HG03354 (cell line): ENCODE measurements at regions not wholly inside any gene's neighbourhood (a gene's known extent, or its start where the extent isn't known, plus 50 kb on each side); places are given as distances from the start of the nearest gene placed in this dataset.
"Not testable (repeated sequence)": the region's sequence is repeated elsewhere in the genome, so short reads cannot be mapped to it uniquely, and the experiment has no call there.

Experiments used
- ATAC-seq: cut with Tn5 transposase; IDR thresholded peaks from one replicate; pipeline ENCODE4 v1.9.1; 2021; ENCODE audit warnings: mild to moderate bottlenecking; ENCODE audit not compliant: unreplicated experiment, poor library complexity, severe bottlenecking

DNA sequence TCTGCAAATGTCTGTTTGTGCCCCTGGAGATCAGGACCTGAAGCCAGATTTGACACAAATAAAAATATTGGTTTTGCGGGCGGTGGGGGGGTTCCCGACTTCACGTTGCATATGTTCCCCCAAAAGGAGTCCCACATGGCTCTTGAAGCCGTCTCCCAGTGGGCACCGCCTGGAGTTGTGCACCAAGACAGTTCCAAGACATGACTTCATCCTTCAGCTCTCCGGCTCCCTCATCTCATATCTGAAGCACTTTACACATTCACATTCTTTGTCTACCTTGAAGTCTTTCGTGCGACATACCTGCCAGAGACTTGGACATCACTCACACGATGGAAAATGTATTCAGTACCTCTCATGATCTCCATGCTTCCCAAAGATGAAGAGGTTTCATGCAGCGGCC is 362.8 kb upstream of the FOXK1 start:
- ATAC-seq = no peak

DNA sequence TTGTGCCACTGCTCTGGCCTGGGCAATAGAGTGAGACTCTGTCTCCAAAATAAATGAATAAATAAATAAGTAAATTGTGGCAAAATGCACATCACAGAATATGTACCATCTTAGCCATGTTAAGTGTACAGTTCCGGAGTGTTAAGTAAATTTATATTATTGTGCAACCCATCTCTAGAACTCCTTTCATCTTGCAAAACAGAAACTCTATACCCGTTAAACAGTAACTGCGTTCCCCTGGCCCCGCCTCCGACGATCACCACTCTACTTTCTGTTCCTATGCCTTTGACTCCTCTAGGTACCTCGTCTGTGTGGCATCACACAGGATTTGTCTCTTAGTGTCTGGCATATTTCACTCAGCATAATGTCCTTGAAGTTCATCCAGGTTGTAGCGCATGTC is 356.4 kb upstream of the FOXK1 start:
- ATAC-seq = no peak

DNA sequence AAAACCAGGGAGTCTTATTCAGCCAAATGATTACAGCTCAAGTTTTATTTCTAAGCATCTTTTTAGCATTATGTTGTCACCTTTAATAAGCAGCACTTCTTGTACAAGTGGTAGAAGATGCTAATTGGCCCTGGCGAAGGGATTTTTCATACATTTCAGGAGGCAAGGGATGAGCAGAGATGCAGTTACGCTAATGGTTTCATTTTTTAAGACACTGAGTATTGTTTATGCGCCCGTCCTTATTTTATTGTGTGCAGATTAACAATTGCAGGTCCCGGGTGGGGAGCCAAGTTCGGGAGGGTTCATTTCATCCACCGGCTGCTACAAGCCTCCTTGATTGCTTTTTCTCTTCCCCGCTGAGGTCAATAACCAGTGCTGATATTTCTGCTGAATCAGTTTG is 350.4 kb upstream of the FOXK1 start:
- ATAC-seq = no peak

DNA sequence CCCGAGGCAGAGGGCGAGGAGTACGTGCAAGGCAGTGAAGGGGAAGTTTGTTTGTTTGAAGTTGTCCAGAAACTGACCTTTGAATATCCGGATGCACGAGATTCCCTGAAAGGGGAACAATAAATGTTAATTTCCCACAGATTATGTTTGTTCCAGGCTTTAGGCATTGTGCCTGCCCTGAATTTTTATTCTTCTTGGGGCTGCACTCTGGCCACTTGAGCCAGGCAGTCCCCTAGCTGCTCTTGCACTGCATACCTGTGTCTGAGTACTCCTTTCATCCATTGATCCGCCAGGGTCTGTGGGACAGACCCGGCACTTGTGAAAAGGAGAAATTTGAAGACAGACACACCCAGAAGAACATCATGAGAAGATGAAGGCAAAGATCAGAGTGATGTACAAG is 343.5 kb upstream of the FOXK1 start:
- no peak for ATAC-seq

DNA sequence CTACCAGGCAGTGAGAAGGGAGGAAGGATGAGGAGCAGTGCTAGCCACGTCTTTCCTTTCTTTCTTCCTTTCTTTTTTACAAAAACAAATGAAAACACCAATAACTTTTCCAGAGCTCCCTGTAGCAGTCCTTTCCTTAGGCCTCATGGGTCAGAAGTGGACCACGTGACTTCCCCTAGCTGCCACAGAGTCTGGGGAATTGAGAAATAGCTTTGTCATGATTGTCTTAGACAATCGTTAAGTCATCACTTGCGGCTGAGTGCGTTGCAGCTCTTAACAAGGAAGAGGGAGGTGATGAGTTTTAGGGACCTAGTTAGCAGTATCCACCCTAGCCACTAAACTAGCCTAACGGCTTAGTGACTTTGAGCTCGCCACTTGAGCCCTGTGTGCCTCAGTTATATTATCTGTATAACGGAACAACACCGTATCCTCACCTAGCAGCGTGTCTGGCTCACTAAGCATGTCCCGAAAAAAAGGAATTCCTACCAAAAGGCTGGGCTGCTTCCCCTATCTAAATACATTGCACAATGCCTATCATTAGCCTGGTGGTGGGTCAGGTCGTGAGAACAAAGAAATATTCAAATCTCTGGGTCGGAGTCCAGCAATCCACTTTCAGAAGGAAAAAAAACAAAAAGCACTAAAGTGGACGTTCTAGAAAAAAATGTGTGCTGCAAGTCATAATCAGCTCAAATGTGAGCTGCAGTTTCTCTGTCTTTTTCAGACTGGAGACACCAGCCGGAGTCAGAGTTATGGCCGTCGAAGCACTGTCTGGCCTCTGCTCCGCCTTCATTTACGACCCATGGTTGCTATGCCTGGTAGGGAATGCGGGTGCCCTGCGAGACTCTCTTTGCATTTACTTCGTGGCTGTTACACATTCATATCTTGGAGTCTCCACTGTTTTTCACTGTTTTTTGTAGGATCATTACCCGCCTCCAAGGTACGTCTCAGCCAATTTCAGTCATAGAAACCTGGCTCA is 338.5 kb upstream of the FOXK1 start:
- ATAC-seq = no peak

DNA sequence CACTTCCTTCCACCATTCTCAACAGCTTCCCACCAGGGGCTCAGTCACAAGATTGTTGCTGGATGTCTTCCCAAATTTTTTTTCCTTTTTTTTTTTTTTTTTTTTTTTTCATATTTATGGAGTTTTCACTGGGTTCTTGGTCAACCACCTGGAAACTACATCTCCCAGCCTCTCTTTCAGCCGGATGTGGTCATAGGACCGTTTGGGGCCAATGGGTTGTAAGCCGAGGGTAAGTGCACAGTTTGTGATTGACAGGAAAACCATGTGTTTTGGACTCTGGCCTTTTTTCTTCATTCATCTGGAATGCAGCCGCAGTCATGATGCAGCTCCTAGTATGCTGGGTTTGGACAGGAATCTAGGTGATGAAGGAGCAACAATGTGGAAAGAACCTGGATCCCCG is 337.1 kb upstream of the FOXK1 start:
- ATAC-seq = no peak

DNA sequence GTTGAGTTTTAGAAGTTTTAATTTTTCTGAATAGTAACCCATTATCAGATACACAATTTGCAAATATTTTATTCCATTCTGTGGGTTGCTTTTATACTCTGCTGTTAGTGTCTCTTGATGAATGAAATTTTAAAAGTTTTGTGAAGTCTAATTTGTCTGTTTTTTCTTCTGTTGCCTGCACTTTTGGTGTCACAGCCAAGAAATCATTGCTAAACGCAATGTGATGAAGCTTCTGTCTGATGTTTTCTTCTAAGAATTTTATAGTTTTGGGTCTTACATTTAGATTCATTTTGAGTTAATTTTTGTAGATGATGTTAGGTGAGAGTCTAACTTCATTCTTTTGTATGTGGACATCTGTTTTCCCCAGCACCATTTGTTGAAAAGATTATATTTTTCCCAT is 330.0 kb upstream of the FOXK1 start:
- no peak for ATAC-seq

DNA sequence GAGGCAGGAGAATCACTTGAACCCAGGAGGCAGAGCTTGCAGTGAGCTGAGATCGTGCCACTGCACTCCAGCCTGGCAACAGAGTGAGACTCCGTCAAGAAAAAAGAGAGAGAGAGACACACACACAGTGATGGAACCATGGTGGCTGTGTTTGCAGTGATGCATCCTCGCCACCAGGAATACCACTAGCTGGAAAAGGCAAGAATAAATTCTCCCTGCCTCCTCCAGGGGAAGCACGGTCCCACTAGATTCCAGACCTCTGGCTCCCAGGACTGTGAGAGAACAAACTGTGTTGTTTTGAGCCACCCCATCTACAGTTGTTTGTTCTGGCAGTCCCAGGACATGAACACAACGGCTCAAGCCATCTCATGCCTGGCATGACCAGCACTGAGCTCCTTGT is 320.3 kb upstream of the FOXK1 start:
- ATAC-seq = no peak

DNA sequence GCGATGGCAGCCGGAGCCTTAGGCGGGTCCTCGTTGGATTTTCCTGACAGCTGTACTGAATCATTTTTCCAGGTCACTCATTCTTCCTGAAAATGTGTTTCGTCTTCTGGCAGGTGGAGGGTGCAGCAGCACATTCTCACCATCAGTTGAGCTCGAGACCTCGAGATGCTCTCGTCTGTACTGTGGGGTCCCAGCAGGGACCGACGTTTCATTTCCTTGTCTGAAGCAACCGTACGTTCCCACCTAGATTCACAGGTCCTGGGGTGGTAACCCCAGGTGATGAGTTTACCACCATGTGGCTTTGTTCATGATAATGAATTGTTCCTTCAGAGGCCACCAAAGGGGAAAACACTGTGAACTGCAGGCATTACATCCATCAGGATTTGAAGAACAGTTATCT is 298.5 kb upstream of the FOXK1 start:
- ATAC-seq = no peak

DNA sequence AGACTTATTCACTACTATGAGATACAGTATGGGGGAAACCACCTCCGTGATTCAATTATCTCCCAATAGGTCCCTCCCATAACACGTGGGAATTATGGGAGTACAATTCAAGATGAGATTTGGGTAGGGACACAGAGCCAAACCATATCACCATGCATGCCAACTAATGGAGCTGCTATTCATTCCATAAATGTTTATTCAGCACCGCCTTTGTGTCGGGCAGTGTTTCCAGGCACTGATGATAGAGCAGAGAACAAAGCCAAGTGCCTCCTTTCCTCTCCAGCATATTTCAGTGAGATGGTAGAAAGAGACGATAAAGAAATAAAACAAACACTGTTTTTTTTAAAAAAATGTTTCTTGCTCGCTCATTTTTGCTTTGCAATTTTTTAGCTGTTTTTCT is 295.9 kb upstream of the FOXK1 start:
- ATAC-seq = no peak

DNA sequence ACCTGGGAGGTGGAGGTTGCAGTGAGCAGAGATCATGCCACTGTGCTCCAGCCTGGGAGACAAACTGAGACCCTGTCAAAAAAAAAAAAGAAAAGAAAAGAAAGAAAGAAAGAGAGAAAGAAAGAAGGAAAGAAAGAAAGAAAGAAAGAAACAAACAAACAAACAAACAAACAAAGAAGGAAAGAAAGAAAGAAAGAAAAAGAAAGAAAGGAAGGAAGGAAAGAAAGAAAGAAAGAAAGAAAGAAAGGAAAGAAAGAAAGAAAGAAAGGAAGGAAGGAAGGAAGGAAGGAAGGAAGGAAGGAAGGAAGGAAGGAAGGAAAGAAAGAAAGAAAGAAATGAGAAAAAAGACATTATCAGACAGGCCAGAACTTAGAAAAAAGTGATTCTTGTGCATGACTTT is 291.0 kb upstream of the FOXK1 start:
- not testable (repeated sequence) for ATAC-seq

DNA sequence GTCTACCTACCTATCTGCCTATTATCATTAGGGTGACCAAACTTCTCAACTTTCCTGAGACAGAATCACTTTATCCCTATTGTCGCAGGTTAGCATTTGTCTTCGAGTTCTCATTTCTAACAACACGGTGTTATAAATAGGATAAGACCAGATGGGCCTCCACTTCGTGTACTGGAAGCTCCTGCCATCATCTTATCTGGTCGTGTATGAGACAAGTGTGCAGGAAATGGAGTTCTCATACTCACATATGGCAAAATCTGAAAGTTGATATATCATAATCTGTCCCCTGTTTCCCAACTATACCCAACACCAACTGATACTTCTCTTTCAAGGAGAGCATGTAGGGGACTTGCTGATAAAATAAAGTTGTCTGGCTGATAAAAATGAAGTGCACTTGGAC is 287.4 kb upstream of the FOXK1 start:
- no peak for ATAC-seq

DNA sequence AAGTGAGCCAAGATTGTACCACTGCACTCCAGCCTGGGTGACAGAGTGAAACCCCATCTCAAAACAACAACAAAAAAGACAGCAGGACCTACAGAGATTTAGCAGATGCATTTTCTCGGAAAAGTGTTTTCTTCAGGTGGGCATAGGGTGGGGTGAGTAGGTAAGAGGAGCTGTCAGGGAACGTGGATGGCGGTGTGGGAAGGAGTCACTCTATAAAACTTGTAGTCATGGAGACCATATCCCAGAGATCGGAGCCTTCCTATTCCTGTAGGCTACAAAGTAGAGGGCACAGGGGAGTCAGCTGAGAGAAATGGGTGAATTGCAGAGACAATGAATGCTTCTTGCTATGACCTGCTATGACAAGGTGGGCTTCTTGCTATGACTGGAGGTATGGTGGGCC is 283.0 kb upstream of the FOXK1 start:
- ATAC-seq = no peak

DNA sequence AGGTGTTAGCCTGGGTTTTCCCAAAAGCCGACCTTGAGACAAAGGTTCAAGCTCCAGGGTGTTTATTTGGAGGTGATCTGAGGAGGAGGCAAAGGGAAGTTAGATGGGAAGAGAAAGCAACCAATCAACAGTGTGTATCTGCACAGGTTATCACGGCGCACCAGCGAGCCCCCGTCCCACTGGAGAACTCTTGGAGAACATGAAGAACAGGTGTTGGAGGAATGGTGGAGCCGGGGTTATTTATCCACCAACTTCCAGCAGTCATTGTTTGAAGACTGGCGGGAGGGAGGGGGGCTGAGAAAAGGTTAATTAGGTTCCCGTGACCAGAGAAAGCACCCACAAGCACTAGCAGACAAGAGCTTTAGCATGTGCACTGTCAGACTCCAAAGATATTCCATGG is 282.5 kb upstream of the FOXK1 start:
- ATAC-seq = no peak

DNA sequence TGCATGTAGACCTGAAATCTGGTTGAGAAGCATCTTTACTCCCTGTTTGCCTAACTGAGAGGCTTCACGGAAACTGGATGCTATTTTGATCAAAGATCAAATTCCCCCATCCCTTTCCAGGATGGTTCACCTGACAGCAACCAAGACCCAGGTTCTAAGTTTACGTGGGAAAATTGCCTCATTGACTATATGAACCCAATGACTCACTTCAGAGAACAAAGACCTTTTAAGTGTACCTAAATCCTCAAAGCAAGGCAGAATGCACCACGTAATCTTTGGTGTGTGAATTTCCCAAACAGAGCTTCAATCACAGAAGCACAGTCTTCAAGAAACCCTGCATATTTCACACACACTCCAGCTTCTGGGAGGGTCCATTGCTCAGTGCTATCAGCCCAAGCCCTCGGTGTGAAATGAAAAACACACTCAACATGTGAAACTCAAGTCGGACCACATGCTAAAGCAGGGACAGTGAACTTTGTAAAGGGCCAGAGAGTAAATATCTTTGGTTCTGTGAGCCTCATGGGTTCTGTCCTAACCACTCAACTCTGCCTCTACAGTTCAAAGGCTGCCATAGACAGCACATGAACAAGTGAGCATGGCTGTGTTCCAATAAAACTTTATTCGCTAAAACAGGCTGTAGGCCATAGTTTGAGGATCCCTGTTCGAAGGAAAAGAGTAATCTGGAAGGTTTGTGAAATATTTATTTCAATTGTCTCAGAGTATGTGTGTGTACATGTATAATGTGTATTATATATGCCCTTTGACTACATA is 275.6 kb upstream of the FOXK1 start:
- ATAC-seq = no peak

DNA sequence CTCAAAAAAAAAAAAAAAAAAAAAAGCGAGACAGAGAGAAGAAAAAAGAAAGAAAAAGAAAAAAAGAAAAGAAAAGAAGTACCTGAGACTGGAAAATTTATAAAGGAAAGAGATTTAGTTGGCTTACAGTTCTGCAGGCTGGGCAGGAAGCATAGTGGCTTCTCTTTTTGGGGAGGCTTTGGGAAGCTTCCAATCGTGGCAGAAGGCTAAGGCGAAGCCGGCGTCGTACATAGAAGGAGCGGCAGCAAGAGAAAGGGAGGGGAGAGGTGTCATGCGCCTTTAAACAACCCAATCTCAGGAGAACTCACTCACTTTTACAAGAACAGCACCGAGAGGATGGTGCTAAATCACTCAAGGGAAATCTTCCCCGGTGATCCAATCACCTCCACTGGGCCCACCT is 272.1 kb upstream of the FOXK1 start:
- ATAC-seq = no peak

DNA sequence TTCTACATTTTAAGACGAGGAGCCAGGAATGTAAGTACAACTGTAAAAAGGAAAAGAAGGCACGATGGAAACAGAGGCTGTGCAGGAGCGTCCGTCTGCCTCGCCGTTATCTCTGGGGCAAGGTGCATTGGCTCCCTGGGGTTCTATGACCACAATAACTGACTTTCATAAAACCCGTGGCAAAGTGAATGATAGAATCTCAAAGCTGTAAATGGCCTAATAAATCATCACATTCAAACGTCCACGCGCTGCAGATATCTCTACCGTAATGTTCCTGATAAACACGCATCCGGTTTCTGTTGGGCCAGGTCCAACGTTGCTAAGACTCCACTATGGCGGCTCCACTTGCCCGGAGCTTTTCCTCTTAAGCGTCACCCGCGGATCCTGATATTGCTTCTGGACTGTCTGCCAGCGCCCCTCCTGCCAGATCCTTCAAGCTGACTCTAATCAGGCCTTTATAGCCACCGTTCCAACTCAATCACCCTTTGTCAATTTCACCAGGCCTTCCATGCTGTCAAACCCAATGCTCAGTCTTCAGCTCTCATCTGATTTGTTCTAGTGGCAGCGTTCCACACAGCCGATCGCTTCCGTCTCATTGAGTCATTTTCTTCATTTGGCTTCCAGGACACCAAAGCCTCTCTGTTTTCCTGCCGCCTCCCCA is 265.6 kb upstream of the FOXK1 start:
- no peak for ATAC-seq

DNA sequence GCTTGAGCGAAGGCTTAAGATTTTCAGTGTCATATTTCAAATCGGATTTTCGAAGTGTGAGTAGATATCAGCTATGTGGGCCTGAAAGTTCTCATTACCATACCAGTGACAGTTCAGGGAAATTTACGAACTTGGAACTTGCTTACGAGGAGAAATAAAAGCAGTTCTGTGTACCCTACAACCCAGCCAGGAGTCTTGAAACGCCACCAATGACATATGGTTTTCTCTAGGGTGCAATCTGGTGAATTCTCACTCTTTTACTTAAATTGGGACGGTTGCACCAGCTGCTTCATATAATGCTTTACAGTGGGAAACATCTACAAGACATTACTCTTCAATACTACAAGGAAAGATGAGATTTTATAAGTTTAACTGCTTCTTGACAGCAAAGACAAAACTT is 253.6 kb upstream of the FOXK1 start:
- no peak for ATAC-seq

DNA sequence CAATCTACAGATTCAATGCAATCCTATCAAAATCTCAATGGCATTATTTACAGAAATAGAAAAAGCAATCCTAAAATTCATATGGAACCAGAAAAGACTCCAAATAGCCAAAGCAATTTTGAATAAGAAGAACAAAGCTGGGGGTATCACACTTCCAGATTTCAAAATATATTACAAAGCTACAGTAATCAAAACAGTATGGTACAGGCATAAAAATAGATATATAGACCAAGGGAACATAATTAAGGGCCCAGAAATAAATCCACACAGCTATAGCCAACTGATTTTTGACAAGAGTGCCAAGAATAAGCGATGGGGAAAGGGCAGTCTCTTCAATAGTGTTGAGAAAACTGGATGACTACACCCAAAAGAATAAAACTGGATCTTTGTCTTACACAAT is 251.9 kb upstream of the FOXK1 start:
- ATAC-seq = no peak

DNA sequence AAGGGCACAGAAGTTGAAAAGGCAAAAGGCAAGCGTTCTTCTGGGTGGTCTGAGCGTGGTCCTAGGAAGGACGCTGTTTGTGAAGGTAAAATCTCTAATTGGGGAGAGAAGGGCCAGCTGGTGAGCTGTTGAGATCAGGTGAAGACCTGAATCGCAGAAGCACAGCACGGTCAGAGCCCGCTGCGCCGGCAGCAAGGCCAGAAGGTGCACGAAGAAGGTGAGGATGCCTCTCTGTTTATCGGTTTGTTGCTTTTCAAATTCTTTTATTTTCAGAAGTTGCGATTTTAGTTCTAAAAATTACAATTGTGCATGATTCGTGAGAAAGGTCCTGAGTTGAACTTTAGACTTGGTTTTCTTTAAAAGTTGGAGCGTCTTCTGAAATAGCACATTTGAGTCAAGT is 247.8 kb upstream of the FOXK1 start:
- no peak for ATAC-seq
